ENCODE measurements at regions not wholly inside any gene's neighbourhood (a gene's known extent, or its start where the extent isn't known, plus 50 kb on each side); places are given as distances from the start of the nearest gene placed in this dataset.

- TF ChIP-seq, protein P1, sequence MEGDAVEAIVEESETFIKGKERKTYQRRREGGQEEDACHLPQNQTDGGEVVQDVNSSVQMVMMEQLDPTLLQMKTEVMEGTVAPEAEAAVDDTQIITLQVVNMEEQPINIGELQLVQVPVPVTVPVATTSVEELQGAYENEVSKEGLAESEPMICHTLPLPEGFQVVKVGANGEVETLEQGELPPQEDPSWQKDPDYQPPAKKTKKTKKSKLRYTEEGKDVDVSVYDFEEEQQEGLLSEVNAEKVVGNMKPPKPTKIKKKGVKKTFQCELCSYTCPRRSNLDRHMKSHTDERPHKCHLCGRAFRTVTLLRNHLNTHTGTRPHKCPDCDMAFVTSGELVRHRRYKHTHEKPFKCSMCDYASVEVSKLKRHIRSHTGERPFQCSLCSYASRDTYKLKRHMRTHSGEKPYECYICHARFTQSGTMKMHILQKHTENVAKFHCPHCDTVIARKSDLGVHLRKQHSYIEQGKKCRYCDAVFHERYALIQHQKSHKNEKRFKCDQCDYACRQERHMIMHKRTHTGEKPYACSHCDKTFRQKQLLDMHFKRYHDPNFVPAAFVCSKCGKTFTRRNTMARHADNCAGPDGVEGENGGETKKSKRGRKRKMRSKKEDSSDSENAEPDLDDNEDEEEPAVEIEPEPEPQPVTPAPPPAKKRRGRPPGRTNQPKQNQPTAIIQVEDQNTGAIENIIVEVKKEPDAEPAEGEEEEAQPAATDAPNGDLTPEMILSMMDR (IDR thresholded peaks at IDR 0.05 in 8 of 11, conservative IDR thresholded peaks at IDR 0.05 in 3 of 11), result no peak
- no peak for TF ChIP-seq POLR2AphosphoS5 (IDR thresholded peaks at IDR 0.05)
These were observed 78.7 kb downstream of the MYCN start for GRCh38 chr2:16019060-16019480.
